COLO829 (cell line): ENCODE measurements at regions not wholly inside any gene's neighbourhood (a gene's known extent, or its start where the extent isn't known, plus 50 kb on each side); places are given as distances from the start of the nearest gene placed in this dataset.
"Not testable (repeated sequence)": the region's sequence is repeated elsewhere in the genome, so short reads cannot be mapped to it uniquely, and the experiment has no call there.

Experiments used
- DNase-seq: peaks from one replicate; pipeline ENCODE4 v3.0.0; 2012; ENCODE audit warnings: low spot score

DNA sequence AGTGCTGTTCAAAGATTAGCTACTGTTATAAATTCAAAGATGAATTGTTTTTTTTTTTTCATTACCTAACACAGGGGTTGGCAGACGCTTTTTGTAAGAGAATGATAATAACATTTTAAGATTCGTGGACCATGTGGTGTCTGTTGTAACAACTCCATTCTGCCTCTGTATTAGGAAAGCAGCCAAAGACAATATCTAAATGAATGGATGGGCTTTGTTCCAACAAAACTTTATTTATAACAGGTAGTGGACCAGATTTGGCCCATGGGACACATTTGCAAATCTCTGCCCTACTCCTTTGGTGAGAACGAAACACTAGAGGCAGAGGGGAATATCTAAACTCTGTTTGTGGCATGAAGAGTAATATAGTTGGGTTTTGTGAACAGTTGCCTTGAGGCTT lies 83.6 kb upstream of the BLID start:
- no peak for DNase-seq

DNA sequence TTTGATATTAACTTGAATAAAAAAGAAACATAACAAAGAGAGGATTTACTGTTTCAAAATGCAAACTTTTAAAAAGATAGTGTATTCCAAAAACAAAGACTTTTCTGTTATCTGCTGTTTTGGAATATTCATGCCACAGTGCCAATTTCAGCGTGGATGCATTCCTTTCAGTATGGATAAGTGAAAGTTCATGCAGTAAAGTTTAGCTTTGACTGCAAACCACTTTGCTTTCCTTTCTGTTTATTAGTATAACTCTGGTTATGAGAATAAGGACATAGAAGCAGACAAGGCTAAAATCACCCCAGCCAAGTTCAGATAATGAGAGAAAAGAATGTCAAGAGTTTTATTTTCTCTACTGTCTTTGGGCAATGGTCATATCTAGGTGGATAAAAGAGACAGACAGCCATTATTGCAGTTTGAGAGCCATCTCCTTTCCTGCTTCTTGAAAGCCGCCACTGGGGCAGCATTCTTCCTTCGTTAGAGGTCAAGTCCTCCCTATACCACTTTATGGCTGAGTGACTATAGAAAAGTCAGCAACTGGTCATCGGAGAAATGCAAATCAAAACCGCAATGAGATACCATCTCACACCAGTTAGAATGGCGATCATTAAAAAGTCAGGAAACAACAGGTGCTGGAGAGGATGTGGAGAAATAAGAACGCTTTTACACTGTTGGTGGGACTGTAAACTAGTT lies 82.4 kb upstream of the BLID start:
- DNase-seq: no peak

DNA sequence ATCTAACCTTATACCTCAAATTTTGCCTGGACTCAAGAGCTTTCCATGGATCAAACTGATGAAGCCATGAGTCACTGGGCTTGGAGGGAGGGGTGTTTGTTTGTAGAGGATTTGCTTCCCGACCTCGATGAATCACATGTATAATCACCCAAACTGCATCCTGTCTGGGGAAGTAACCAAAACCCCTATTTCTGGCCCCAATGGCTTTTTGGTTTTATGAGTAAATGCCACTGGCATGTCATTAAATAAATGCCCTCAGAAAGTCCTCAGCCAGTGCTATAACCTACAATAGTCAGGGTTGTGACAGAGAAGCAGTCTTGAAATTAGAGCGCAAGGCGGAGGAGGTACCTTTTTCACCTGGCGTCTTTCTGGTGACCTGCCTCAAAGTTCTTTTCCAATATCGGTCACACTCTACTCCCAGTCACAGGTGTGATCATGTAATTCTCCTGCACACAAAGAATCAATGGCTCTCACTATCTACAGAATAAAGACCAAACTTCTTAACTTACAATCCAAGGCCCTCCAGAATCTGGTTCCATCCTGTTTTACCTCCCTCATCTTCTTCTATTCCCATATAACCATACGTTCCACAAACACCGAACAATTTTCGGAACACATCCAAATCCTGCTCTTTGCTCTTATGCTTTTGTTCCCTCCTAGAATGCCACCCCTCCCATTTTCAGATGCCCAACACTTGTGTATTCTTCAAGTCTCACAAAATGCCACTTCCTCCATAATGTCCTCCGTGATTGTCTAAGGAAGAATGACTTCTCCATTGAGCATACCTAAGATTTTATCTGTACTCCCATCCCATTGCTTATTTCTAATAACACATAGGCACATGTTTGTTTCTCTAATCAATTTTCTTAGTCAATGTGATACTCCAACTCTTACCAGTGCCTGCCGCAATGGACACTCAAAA lies 81.3 kb upstream of the BLID start:
- peak; percentile 92 for DNase-seq

DNA sequence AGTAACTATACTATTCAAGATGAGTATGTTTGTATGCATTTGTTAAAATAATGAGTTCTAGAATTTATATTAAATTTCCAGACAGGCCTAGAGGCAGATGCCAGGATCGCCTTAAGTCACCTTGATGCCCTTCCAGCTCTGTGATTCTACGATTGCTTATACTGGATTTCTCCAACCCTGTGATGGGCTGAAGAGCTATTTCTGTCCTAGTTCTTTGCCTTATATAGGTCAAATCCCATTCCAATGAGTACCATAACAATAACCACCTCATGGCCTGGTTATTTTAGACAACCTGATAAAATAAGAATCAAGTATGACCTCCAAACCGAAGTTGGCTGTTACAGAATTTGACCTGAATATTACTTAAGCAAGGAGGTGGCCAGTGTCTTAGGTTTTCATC lies 79.8 kb upstream of the BLID start:
- no peak for DNase-seq

DNA sequence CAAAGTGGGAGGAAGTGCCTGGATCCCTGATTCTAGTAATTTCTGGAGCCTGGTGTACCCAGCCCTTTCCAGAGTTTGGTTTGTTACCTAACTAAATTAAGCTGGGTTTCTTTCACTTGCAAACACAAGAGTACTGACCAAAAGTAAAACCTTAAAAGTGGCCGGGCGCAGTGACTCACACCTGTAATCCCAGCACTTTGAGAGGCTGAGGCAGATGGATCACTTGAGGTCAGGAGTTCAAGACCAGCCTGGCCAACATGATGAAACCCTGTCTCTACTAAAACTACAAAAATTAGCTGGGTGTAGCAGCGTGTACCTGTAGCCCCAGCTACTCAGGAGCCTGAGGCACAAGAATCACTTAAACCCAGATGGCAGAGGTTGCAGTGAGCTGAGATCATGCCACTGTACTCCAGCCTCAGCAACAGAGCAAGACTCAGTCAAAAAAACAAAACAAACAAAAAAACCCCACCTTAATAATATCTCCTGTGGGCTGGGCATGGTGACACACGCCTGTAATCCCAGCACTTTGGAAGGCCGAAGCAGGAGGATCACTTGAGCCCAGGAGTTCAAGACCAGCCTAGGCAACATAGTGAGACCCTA lies 78.0 kb upstream of the BLID start:
- not testable (repeated sequence) for DNase-seq

DNA sequence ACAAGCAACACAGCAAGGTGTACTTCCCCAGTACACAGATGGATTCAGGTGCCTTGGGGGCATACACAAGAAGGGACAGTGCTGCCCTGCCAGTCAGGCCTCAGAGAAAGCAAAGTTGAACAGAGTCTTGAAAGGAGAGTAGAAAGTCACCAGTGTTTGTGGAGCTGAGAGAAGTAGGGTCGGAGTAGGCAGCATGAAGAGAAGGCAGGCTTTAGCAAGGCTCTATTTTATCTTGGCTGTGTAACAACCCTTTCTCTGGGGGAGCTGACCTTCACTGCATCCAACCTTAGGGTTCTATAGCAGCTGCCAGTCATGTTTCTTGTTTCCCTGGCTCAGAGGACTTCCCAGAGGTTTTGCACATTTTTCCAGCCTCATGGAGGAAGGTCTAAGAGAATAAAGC lies 77.4 kb upstream of the BLID start:
- no peak for DNase-seq

DNA sequence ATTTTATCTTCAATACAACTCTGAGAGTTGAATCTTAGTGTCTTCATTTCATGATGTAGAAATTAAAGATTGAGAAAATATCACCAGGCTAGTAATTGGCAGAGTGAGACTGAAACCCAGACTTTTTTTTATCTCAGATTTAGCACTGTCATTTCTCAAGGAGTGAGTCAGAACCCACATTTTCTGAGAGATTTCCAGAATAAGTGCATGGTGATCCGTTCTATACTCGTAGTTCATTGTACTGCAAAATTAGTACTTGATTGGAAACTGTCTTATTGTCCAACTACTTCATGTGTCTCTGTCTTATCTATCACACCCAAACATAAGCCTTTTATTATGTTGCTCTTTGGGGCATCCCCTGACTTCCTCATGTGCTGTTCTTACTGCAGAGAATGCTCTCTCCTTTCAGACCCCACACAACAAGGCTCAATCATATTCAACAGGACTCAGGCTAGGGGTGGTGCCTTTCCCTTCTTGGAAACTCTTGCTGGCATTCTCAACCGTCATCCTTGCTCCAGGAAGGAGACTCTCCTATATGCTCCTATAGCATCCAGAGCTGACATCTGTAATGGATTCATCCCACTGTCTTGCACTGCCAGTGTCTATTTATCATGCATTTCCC lies 76.7 kb upstream of the BLID start:
- DNase-seq: no peak

DNA sequence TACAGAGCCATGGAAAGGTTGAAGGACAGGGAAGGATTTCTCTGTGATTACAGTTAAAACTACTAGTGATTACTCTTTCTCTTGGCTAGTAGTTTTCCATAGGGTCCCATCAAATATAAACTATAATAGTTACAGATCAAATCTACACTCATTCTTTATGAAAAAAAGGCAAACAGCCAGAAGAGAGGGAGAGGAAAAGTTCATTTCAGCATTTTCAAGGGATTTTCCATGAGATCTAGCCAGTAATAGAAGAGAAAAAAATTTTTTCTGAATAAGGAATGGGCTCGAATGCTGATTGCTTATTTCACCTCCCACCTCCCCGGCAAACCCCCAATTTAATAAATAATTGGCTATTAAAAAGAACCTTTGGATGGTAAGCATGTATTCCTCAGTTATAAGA lies 74.8 kb upstream of the BLID start:
- no peak for DNase-seq

DNA sequence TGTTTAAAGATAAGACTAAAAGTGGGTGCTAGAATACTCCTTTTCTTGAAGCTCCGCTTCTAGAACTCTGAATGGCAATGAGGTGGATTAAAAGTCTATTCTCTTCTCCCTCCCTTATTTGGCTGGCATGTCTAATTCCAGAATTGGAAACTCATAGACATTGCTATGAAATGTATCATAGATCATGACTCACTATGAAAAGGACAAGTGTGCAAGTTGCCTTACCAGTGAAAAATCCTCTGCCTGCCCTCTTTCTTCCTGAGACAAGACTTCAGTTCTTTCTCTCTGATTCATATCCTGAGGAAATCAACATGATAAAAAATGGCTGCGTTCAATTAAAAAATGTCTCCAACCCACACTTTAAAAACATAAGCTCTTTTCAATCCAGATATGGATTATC lies 73.2 kb upstream of the BLID start:
- DNase-seq: peak; percentile 77

DNA sequence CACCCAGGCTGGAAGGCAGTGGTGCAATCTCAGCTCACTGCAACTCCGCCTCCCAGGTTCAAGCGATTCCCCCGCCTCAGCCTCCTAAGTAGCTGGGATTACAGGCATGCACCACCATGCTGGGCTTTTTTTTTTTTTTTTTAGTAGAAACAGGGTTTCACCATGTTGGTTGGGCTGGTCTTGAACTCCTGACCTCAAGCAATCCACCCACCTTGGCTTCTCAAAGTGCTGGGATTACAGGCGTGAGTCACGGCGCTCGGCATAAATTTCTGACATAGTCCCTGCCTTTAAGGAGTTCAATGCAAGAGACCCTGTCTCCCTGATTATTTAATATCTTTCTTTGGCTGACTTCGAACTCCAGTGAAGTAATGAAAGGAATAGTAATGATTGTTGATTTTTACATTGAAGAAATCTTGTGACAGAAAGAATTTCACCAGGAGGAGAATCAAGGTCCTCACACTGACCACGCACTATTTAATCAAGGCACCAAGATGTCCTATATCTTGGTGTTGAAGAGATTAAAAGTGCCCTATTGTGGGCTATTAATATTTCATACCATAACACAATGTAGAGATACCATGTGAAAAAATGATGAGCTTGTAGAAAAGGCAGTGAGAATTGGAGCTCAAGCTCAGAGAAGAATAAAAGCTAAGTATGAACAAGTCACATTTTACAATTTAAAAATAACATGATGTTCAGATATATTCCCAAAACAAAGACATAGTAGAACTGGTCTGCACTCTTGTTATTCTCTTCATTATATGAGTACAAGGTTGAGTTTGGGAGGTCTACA lies 71.6 kb upstream of the BLID start:
- DNase-seq: no peak

DNA sequence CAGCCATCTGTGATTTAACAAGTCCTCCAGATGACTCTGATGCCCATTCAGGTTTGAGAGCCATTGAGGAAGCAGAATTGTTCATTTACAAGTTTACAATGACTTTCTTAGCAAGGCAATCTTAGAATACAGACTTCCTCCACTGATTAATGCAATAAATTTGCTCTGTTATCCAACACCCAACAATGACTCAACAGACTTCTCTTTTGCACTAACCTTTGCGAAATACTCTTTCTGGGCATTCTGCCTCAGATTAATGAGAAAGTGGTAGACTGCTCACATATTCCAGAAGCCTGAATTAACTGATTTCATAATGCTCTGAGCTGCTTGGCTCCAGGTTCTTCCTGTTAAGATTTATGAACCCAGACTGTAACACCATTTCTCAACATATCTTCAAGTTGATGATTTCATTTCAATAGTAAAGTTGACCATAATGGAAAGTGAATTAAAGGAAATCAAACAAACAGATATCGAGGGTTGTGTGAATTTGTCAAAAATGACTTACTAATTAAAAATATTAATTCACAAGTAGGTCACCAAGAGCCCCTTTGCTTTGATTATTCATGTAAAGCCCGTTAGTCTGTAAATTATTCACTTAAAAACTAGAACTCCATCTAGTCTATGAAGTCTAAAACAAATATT lies 70.5 kb upstream of the BLID start:
- DNase-seq: no peak

DNA sequence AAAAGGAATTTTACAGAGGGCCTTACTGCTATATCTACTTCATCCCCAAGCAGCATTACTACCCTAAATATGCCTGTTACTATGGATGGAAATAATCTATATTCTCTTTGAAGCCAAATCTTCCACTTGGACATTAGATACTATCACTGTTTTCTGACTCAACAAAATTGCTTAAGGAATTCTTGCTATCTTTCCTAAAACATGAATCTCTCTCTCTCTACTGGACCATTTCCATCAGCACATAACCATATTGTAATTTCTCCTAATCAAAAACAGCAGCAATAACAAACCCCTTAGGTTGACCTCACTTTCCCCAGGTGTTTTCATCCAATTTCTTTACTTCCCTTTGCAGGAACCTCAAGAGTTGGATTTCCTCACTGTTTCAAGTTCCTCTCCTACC lies 67.9 kb upstream of the BLID start:
- no peak for DNase-seq

DNA sequence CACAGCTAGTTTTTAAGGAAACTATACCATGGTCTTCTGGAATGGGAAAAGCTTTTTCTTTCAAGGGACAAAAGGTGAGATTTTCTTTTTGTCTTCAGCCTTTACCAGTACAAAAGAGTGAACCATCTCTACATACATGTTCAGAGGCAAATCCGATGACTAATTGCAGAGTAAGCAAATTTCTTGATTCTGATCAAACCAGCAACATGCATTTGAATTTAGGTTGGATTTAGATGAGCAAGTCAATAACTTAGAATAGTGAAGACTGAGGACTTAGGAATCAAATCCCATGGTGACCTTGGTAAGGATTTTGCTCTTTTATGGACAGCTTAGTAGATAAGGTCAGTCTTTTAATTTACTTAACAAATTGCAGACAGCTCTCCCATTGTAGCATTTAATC lies 65.9 kb upstream of the BLID start:
- DNase-seq: no peak

DNA sequence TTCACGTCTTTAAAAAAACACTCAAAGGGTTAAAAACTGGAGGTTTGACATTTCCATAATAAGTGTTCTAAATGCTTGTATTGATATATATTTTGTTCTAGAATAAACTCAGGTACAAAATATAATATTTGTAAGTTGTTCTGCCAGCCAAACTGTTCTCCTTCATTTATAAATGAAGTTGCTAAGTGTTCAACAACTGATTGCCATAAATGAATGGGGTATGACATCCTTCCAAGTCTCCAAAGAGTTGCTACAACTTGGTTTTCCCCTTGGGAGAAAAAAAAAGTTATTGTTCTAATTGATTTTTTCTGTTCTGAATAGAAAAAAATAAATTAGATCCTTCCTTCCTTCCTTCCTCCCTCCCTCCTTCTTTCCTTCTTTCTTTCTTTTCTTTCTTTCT lies 65.4 kb upstream of the BLID start:
- DNase-seq: no peak

DNA sequence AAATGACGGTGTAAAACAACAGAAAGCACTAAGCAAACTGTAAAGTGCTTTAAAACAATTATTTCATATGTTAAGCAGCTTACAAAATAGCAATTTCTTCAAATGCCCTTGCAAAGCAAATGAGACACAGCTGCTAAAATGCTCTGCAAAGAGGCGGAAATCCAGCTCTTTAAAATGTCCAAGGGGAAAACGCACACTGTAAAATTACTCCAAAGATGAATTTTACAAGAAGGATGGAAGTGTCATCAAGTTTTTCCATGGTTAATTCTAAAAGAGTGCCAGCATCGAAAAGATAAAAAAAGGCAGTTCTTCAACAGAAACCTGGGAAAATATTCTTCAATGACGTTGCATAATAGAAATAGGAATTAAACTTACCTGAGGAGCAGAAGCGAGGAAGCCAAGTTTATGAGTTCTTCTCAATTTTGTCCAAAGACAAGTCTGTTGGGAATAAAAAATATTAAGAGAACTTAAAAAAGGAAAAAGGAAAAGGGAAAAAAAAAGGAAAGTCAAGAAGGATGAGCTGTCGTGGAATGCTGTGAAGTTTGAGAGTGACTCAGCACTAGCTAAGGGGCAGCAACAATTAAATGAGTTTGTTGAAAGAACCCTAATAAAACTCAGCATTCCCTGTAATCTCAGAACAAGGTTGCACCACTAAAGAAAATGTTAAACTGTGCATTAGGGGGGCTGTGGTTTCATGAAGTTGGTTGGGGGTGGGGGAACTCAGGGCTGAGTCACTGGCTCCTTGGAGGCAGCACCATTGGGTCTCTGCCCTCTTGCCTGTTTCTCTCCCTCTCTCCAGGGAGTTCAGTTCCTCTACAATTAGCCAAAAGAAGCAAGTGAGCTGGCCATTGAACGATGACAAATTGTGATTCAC lies 64.2 kb upstream of the BLID start:
- peak; percentile 58 for DNase-seq

DNA sequence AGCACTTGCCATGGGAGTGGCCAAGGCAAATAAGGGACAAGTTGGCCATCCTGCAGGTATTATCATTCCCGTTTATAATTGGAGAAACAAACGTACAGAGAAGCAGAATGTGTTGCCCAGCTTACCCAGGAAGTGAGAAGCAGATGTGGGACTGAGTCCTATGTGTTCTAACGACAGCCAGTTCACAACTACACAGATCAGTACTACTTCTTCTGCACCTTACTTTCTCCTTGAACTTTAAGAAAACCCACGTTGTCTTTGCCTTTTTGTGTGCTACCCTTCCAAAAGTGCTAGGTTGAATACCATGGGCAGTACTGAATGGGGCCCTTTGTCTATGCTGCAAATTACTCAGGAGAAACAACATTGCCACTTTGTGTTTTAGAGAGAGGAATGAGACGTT lies 62.8 kb upstream of the BLID start:
- peak; percentile 52 for DNase-seq

DNA sequence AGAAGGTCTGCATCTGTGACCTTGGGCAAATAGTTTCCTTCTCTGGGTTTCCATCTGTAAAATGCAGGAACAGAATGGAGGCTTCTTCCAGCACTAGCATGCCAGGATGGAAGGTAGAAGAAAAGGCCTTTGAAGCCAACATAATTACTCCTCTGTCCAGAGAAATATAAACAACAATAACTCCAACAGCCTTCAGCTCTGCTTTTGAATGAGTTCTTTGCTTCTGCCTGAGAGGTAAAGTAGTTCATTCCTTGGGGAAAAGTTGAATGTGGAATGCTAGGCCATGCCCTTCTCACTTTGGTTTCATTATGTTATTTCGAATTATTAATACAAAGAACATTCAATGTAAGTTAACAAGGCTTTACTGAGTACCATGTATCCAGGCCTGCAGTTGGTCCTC lies 61.2 kb upstream of the BLID start:
- peak; percentile 76 for DNase-seq

DNA sequence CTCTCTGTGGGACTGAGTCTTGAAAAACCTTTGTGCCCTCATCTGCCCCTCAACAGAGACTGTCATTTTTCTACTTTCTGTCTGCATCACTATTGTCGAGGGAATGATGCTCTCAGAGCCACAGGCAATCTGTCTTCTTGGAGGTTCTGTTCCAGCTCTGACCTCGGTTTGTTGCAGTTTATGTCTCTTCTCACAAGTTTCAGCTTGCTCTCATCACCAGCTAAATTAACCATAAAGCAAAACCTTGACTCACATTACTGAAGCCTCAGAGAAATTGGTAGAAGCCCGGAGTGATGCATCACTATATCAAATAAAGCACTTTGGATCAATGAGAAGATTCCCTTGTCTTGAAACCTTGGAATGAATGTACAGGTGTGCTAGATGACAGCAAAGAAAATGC lies 60.6 kb upstream of the BLID start:
- no peak for DNase-seq

DNA sequence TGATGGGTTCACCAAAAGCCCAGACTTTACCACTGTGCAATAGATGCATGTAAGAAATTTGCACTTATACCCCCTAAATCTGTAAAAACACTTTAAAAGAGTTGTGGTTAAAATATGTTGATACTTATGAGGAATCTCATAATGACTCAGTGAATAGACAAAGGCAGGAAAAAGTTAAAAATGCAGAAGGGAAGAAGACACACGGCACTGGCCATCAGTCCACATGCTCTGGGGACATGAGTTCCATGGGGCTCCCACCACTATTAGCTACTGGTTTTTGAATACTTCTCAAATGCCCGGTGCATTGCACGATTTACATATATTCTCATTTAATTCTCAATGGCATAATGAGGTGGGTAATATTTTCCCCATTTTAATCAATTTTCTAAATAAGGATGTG lies 59.3 kb upstream of the BLID start:
- no peak for DNase-seq

DNA sequence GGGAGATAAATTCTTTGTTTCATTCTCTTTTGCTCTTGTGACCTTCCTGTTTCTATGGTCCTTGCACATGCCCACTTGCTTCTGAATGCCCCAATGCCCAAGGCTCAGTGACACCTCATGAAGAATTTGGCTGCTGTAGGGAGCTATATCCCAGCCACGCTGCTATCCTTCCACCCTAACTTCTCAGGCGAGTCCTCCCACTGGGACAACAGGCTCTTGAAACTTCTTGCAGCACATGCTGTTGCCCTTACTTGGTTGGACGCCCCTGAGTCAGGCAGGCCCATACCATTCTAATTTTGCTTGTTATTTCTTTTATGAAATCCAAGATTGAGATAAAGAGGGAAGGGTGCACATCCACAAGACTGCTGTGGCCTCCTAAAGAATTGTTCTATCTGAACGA lies 57.6 kb upstream of the BLID start:
- no peak for DNase-seq

DNA sequence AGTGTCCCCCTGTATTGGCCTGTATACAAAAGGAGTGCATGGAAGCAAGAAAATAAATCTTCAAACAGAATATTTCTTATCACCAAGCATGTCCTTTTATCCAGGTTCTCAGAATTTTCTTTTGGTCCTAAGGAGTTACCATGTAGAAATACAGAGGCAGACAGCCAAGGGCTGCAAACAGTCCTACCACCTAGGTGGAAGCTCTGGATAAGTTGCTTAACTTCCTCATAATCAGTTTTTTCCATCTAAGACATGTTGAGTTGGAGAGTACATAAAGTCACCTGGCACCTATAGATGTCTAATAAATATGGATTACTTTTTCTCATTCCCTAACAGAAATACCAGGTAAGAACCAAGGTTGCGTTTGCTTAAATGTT lies 57.0 kb upstream of the BLID start:
- no peak for DNase-seq
